GM18907 (cell line): ENCODE measurements at regions not wholly inside any gene's neighbourhood (a gene's known extent, or its start where the extent isn't known, plus 50 kb on each side); places are given as distances from the start of the nearest gene placed in this dataset.

Experiments used
- ATAC-seq: cut with Tn5 transposase; IDR thresholded peaks from one replicate; pipeline ENCODE4 v1.9.1; 2021; ENCODE audit warnings: mild to moderate bottlenecking, moderate library complexity; ENCODE audit not compliant: unreplicated experiment

- peak; percentile 79 for ATAC-seq
These were observed 73.8 kb downstream of the SYNE3 start for GRCh38 chr14:95442633-95443021.

- no peak for ATAC-seq
These were observed 74.3 kb downstream of the SYNE3 start for GRCh38 chr14:95442016-95442632.

- ATAC-seq = no peak
These were observed 75.5 kb downstream of the SYNE3 start for GRCh38 chr14:95440951-95441350.

GRCh38 chr14:95440496-95440895 lies 76.0 kb downstream of the SYNE3 start:
- ATAC-seq = no peak

GRCh38 chr14:95439881-95440280 lies 76.6 kb downstream of the SYNE3 start:
- ATAC-seq = no peak

GRCh38 chr14:95437715-95438114 lies 78.7 kb downstream of the SYNE3 start:
- no peak for ATAC-seq

- no peak for ATAC-seq
These were observed 80.1 kb downstream of the SYNE3 start for GRCh38 chr14:95436354-95436753.

GRCh38 chr14:95434121-95434520 lies 82.3 kb downstream of the SYNE3 start:
- no peak for ATAC-seq

GRCh38 chr14:95433094-95433478 lies 83.4 kb downstream of the SYNE3 start:
- ATAC-seq = no peak

- ATAC-seq = no peak
These were observed 84.0 kb downstream of the SYNE3 start for GRCh38 chr14:95432144-95433093.

GRCh38 chr14:95431199-95432143 lies 85.0 kb downstream of the SYNE3 start:
- ATAC-seq = no peak

GRCh38 chr14:95428557-95428956 lies 87.9 kb downstream of the SYNE3 start:
- ATAC-seq = no peak

GRCh38 chr14:95426116-95426475 lies 90.4 kb downstream of the SYNE3 start:
- no peak for ATAC-seq

GRCh38 chr14:95425369-95426115 lies 90.9 kb downstream of the SYNE3 start:
- ATAC-seq = no peak

GRCh38 chr14:95424529-95424928 lies 91.9 kb downstream of the SYNE3 start:
- ATAC-seq = no peak

- ATAC-seq = no peak
These were observed 94.7 kb downstream of the SYNE3 start for GRCh38 chr14:95421741-95422140.

- ATAC-seq = no peak
These were observed 96.4 kb downstream of the SYNE3 start for GRCh38 chr14:95420060-95420459.

- ATAC-seq = no peak
These were observed 96.9 kb downstream of the SYNE3 start for GRCh38 chr14:95419569-95419968.

GRCh38 chr14:95418858-95419257 lies 97.6 kb downstream of the SYNE3 start:
- ATAC-seq = no peak

- no peak for ATAC-seq
These were observed 97.8 kb upstream of the CLMN start for GRCh38 chr14:95417492-95417891.

- no peak for ATAC-seq
These were observed 96.3 kb upstream of the CLMN start for GRCh38 chr14:95415993-95416392.
